B cell (primary cell): ENCODE measurements at regions not wholly inside any gene's neighbourhood (a gene's known extent, or its start where the extent isn't known, plus 50 kb on each side); places are given as distances from the start of the nearest gene placed in this dataset.

Experiments used
- ATAC-seq: fragments of 200-7000 bp; cut with Tn5 transposase; one replicate; pipeline ENCODE4 v1.10.0; 2021; ENCODE audit warnings: low read depth, mild to moderate bottlenecking, moderate number of reproducible peaks, moderate library complexity
- CTCF ChIA-PET: fragments of 350-600 bp; sonication (Branson Sonifier 250); formaldehyde crosslinking; loops from one replicate; lab custom pipeline; 2021; ENCODE audit warnings: antibody characterized with exemption, inconsistent platforms; lab: Charles Lee
- POLR2A ChIA-PET: fragments of 350-600 bp; sonication (Branson Sonifier 250); formaldehyde crosslinking; loops from one replicate; lab custom pipeline; 2021; ENCODE audit warnings: antibody characterized with exemption; lab: Charles Lee
- DNase-seq: peaks from one replicate; pipeline ENCODE4 v3.0.0; 2013
- H2AFZ ChIP-seq: 2 replicates; pipeline ENCODE4 v1.6.1; 2012; ENCODE audit warnings: mild to moderate bottlenecking, low read depth, low read length; ENCODE audit not compliant: insufficient read depth, poor library complexity, severe bottlenecking
- H3K27ac ChIP-seq, 2 donors: 1 replicate in 1 of 2; 2 replicates in 1 of 2; pipeline ENCODE4 v1.5.1; 2012 to 2013; ENCODE audit warnings: low read length in 2 of 2, mild to moderate bottlenecking in 2 of 2, moderate library complexity in 1 of 2
- H3K27me3 ChIP-seq, 4 experiments: fragments of 200-600 bp in 1 of 4; sonication (generic) in 1 of 4; replicated peaks in 1 of 4; 1 replicate in 2 of 4; 2 replicates in 2 of 4; pipeline versions ENCODE4 v1.6.1 to v1.7.0; 2013 to 2016; ENCODE audit warnings: low read length in 3 of 4, mild to moderate bottlenecking in 2 of 4, mixed read lengths in 1 of 4, moderate library complexity in 1 of 4; ENCODE audit not compliant: insufficient read depth in 4 of 4, control insufficient read depth in 3 of 4; ENCODE audit errors: control extremely low read depth in 1 of 4
- H3K36me3 ChIP-seq, 2 experiments: replicated peaks in 1 of 2; 1 replicate in 1 of 2; 2 replicates in 1 of 2; pipeline versions ENCODE4 v1.6.1 to v1.7.1; 2013; ENCODE audit warnings: low read length in 1 of 2; ENCODE audit not compliant: insufficient read depth in 2 of 2, control insufficient read depth in 1 of 2; ENCODE audit errors: control extremely low read depth in 1 of 2, extremely low read depth in 1 of 2
- H3K4me1 ChIP-seq, 2 donors: fragments of 200-600 bp in 1 of 2; sonication (generic) in 1 of 2; 1 replicate in 1 of 2; 2 replicates in 1 of 2; pipeline versions ENCODE4 v1.5.1 to v1.6.1; 2013 to 2017; ENCODE audit warnings: low read length in 2 of 2; ENCODE audit not compliant: control insufficient read depth in 2 of 2, insufficient read depth in 2 of 2
- H3K4me2 ChIP-seq: replicated peaks from 2 replicates; pipeline ENCODE3; 2012; ENCODE audit warnings: mild to moderate bottlenecking, low read depth, low read length; ENCODE audit not compliant: poor library complexity, severe bottlenecking
- H3K4me3 ChIP-seq, 5 experiments: fragments of 200-600 bp in 1 of 5; sonication (generic) in 1 of 5; 1 replicate in 3 of 5; 2 replicates in 2 of 5; pipeline versions ENCODE4 v1.5.1 to v1.7.0; 2011 to 2016; ENCODE audit warnings: low read length in 4 of 5, mild to moderate bottlenecking in 4 of 5, low read depth in 2 of 5, control low read depth in 1 of 5, moderate library complexity in 1 of 5; ENCODE audit not compliant: insufficient read depth in 1 of 5; ENCODE audit errors: control extremely low read depth in 1 of 5, extremely low read depth in 1 of 5
- H3K79me2 ChIP-seq: fragments of 200-600 bp; sonication (generic); one replicate; pipeline ENCODE4 v1.6.0; 2016; ENCODE audit warnings: low read length; ENCODE audit not compliant: control insufficient read depth, insufficient read depth
- H3K9ac ChIP-seq: fragments of 200-600 bp; sonication (generic); 2 replicates; pipeline ENCODE4 v1.6.1; 2017; ENCODE audit warnings: mild to moderate bottlenecking, low read length, moderate library complexity
- H3K9me3 ChIP-seq, 3 donors: one replicate each; pipeline versions ENCODE4 v1.6.1 to v1.7.1; 2013; ENCODE audit warnings: low read length in 2 of 3; ENCODE audit not compliant: control insufficient read depth in 2 of 3, insufficient read depth in 1 of 3; ENCODE audit errors: control extremely low read depth in 1 of 3
- H4K20me1 ChIP-seq: 2 replicates; pipeline ENCODE4 v1.6.0; 2012; ENCODE audit warnings: mild to moderate bottlenecking, low read length; ENCODE audit not compliant: insufficient read depth, control insufficient read depth, poor library complexity, severe bottlenecking
- H3K27ac Mint-ChIP-seq: one replicate; pipeline ENCODE4 v1.8.0; 2021; ENCODE audit warnings: mixed read lengths
- H3K27me3 Mint-ChIP-seq: one replicate; pipeline ENCODE4 v1.8.0; 2021; ENCODE audit warnings: mixed read lengths
- H3K4me1 Mint-ChIP-seq: one replicate; pipeline ENCODE4 v1.8.0; 2021; ENCODE audit warnings: mixed read lengths
- H3K4me3 Mint-ChIP-seq: one replicate; pipeline ENCODE4 v1.8.0; 2021; ENCODE audit warnings: mixed read lengths
- H3K9me3 Mint-ChIP-seq: one replicate; pipeline ENCODE4 v1.8.0; 2022; ENCODE audit warnings: mixed read lengths; ENCODE audit not compliant: insufficient read depth
- EZH2 ChIP-seq: IDR thresholded peaks from 2 replicates; pipeline ENCODE4 v1.6.1; 2012; ENCODE audit warnings: borderline replicate concordance, low read depth, mild to moderate bottlenecking, moderate library complexity, low read length; ENCODE audit not compliant: insufficient read depth, poor library complexity, severe bottlenecking
- WGBS: methylation state at CpG from one replicate; pipeline ENCODE4 v1.1.5; 2013; ENCODE audit warnings: missing lambda C conversion rate; ENCODE audit not compliant: insufficient coverage; 5-methylcytosine and 5-hydroxymethylcytosine counted together
- intact Hi-C: fragments of 100-400 bp; cut with micrococcal nuclease; formaldehyde crosslinking; loops from one replicate; pipeline ENCODE4 v1.10.0; 2022
- TF ChIP-seq, protein P1 (sequence below): fragments of 200-600 bp; IDR thresholded peaks from one replicate; pipeline ENCODE4 v1.8.0; 2022; ENCODE audit warnings: antibody characterized with exemption, mild to moderate bottlenecking

DNA sequence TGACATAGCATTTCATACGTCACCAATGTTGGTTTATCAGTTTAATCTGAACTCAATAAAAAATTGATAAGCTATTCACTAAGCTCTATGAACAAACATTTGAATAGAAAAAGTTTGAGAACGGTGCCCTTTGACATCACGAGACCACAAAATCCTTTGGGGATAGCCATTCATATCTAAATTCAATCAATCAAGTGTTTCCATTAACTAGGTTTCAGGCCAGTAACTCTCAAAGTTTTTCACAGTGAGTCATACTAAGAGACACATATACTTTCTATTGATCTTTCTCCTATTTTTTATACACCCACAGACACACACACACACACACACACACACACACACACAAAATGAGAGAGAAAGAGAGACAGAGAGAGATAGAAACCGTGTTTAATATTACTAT is 235.4 kb upstream of the SNX7 start:
- no peaks in the 10 kb centered on the region for H3K27me3 ChIP-seq
- H3K4me3 ChIP-seq, result no peak overlapping the region
- Mint-ChIP-seq H3K9me3 (no peaks in the 10 kb centered on the region), H3K4me3 (no peak overlapping the region), H3K4me1 (no peaks in the 10 kb centered on the region), H3K27me3 (no peaks in the 10 kb centered on the region), H3K27ac (no peak overlapping the region)
- no peaks in the 10 kb centered on the region for H3K79me2 ChIP-seq
- H3K4me2 ChIP-seq, result no peak overlapping the region
- intact Hi-C loops, result no loop called here
- ChIA-PET POLR2A (no interaction called here), CTCF (no interaction called here)
- ATAC-seq (no peak), DNase-seq (no peak)
- no peak overlapping the region for H2AFZ ChIP-seq
- H3K4me1 ChIP-seq, result no peaks in the 10 kb centered on the region
- no peaks in the 10 kb centered on the region for H4K20me1 ChIP-seq
- H3K27ac ChIP-seq, result no peak overlapping the region
- 63% methylated on average over 2 of the region's 4 CpGs for WGBS
- H3K9me3 ChIP-seq, result no peaks in the 10 kb centered on the region
- H3K36me3 ChIP-seq, result no peaks in the 10 kb centered on the region
- H3K9ac ChIP-seq, result no peak overlapping the region
- TF ChIP-seq EZH2, result no peak
- TF ChIP-seq, protein P1, sequence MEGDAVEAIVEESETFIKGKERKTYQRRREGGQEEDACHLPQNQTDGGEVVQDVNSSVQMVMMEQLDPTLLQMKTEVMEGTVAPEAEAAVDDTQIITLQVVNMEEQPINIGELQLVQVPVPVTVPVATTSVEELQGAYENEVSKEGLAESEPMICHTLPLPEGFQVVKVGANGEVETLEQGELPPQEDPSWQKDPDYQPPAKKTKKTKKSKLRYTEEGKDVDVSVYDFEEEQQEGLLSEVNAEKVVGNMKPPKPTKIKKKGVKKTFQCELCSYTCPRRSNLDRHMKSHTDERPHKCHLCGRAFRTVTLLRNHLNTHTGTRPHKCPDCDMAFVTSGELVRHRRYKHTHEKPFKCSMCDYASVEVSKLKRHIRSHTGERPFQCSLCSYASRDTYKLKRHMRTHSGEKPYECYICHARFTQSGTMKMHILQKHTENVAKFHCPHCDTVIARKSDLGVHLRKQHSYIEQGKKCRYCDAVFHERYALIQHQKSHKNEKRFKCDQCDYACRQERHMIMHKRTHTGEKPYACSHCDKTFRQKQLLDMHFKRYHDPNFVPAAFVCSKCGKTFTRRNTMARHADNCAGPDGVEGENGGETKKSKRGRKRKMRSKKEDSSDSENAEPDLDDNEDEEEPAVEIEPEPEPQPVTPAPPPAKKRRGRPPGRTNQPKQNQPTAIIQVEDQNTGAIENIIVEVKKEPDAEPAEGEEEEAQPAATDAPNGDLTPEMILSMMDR, result no peak

DNA sequence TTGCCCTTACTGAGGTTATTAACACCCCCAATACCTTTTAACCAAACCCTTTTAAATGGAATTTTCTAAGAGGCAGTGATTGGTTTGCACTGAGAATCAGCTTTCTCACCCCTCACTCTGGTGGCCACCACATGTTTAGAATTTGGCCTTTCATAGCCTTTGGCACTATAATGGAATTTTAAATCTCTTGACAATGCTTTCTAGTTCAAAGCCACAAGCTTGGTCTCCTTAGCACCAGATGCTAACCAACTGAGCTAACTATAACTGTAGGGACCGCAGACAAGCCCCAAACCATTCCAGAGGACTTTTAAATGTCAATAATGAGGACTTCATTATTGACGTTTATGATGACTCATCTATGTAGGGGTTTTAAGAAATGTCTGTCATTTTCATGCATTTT is 238.7 kb upstream of the SNX7 start:
- Histone ChIP-seq H3K79me2 (no peaks in the 10 kb centered on the region), H3K9ac (no peak overlapping the region), H3K27ac (no peak overlapping the region), H3K36me3 (no peaks in the 10 kb centered on the region), H2AFZ (no peak overlapping the region), H3K4me3 (no peak overlapping the region), H3K4me1 (no peaks in the 10 kb centered on the region), H3K4me2 (no peak overlapping the region), H3K9me3 (no peaks in the 10 kb centered on the region), H4K20me1 (no peaks in the 10 kb centered on the region), H3K27me3 (no peaks in the 10 kb centered on the region)
- Mint-ChIP-seq H3K27me3 (no peaks in the 10 kb centered on the region), H3K4me3 (no peak overlapping the region), H3K4me1 (no peaks in the 10 kb centered on the region), H3K27ac (no peak overlapping the region), H3K9me3 (no peaks in the 10 kb centered on the region)
- no peak for ATAC-seq
- TF ChIP-seq, protein P1, result no peak
- no peak for TF ChIP-seq EZH2
- ChIA-PET POLR2A (no interaction called here), CTCF (no interaction called here)
- no CpG with 5 or more reads among the region's 2 CpGs for WGBS
- intact Hi-C loops, result no loop called here
- no peak for DNase-seq
